ENCODE measurements at regions not wholly inside any gene's neighbourhood (a gene's known extent, or its start where the extent isn't known, plus 50 kb on each side); places are given as distances from the start of the nearest gene placed in this dataset.
"Not testable (repeated sequence)": the region's sequence is repeated elsewhere in the genome, so short reads cannot be mapped to it uniquely, and the experiment has no call there.

- no peak for DNase-seq (ENCODE audit: low spot score in 2 of 2)
- H3K27me3 Mint-ChIP-seq = peaks cover 76% of the 10 kb centered on the region
- H3K9me3 Mint-ChIP-seq = no peaks in the 10 kb centered on the region
- no peaks in the 10 kb centered on the region for H3K36me3 Mint-ChIP-seq (ENCODE audit: insufficient read depth)
- H3K4me1 Mint-ChIP-seq = no peaks in the 10 kb centered on the region
- no peak overlapping the region for H3K27ac Mint-ChIP-seq (ENCODE audit: low read depth)
- H3K4me3 Mint-ChIP-seq = no peak overlapping the region
- no peak for ATAC-seq (replicated peaks; ENCODE audit: extremely low read depth, poor library complexity, severe bottlenecking)
Observed at GRCh38 chr13:110984381-110984780, 69.5 kb upstream of the ANKRD10 start.

GRCh38 chr13:110983241-110983640, 68.4 kb upstream of the ANKRD10 start:
- no peaks in the 10 kb centered on the region for H3K36me3 Mint-ChIP-seq (ENCODE audit: insufficient read depth)
- no peaks in the 10 kb centered on the region for H3K4me1 Mint-ChIP-seq
- peaks cover 76% of the 10 kb centered on the region for H3K27me3 Mint-ChIP-seq
- no peak overlapping the region for H3K27ac Mint-ChIP-seq (ENCODE audit: low read depth)
- no peaks in the 10 kb centered on the region for H3K9me3 Mint-ChIP-seq
- ATAC-seq (replicated peaks; ENCODE audit: extremely low read depth, poor library complexity, severe bottlenecking) (no peak), DNase-seq (ENCODE audit: low spot score in 2 of 2) (no peak)
- no peak overlapping the region for H3K4me3 Mint-ChIP-seq

GRCh38 chr13:110981379-110981778, 66.5 kb upstream of the ANKRD10 start:
- Mint-ChIP-seq H3K27me3 (peaks cover 68% of the 10 kb centered on the region), H3K27ac (ENCODE audit: low read depth) (no peak overlapping the region), H3K36me3 (ENCODE audit: insufficient read depth) (no peaks in the 10 kb centered on the region), H3K4me3 (no peak overlapping the region), H3K4me1 (no peaks in the 10 kb centered on the region), H3K9me3 (no peaks in the 10 kb centered on the region)
- ATAC-seq (replicated peaks; ENCODE audit: extremely low read depth, poor library complexity, severe bottlenecking) (no peak), DNase-seq (ENCODE audit: low spot score in 2 of 2) (no peak)

GRCh38 chr13:110980921-110981320, 66.1 kb upstream of the ANKRD10 start:
- DNase-seq (ENCODE audit: low spot score in 2 of 2) (no peak), ATAC-seq (replicated peaks; ENCODE audit: extremely low read depth, poor library complexity, severe bottlenecking) (no peak)
- Mint-ChIP-seq H3K36me3 (ENCODE audit: insufficient read depth) (no peaks in the 10 kb centered on the region), H3K4me1 (no peaks in the 10 kb centered on the region), H3K4me3 (no peak overlapping the region), H3K27ac (ENCODE audit: low read depth) (no peak overlapping the region), H3K9me3 (no peaks in the 10 kb centered on the region), H3K27me3 (peaks cover 63% of the 10 kb centered on the region)

- H3K9me3 Mint-ChIP-seq; H3K4me1 Mint-ChIP-seq; H3K27ac Mint-ChIP-seq (ENCODE audit: low read depth); H3K4me3 Mint-ChIP-seq; ATAC-seq (replicated peaks; ENCODE audit: extremely low read depth, poor library complexity, severe bottlenecking); H3K36me3 Mint-ChIP-seq (ENCODE audit: insufficient read depth); DNase-seq (ENCODE audit: low spot score in 2 of 2): not testable (repeated sequence)
- H3K27me3 Mint-ChIP-seq = peaks cover 46% of the 10 kb centered on the region
Observed at GRCh38 chr13:110979149-110979548, 64.3 kb upstream of the ANKRD10 start.

- no peak overlapping the region for H3K4me3 Mint-ChIP-seq
- peaks cover 42% of the 10 kb centered on the region for H3K27me3 Mint-ChIP-seq
- no peaks in the 10 kb centered on the region for H3K9me3 Mint-ChIP-seq
- no peak for ATAC-seq (replicated peaks; ENCODE audit: extremely low read depth, poor library complexity, severe bottlenecking)
- DNase-seq (ENCODE audit: low spot score in 2 of 2) = no peak
- H3K36me3 Mint-ChIP-seq (ENCODE audit: insufficient read depth) = no peaks in the 10 kb centered on the region
- no peak overlapping the region for H3K27ac Mint-ChIP-seq (ENCODE audit: low read depth)
- H3K4me1 Mint-ChIP-seq = no peaks in the 10 kb centered on the region
Observed at GRCh38 chr13:110978390-110978789, 63.5 kb upstream of the ANKRD10 start.

- ATAC-seq (replicated peaks; ENCODE audit: extremely low read depth, poor library complexity, severe bottlenecking) (no peak), DNase-seq (ENCODE audit: low spot score in 2 of 2) (no peak)
- Mint-ChIP-seq H3K27ac (ENCODE audit: low read depth) (no peak overlapping the region), H3K4me1 (no peaks in the 10 kb centered on the region), H3K27me3 (peaks cover 50% of the 10 kb centered on the region), H3K4me3 (no peak overlapping the region), H3K36me3 (ENCODE audit: insufficient read depth) (no peaks in the 10 kb centered on the region), H3K9me3 (no peaks in the 10 kb centered on the region)
Observed at GRCh38 chr13:110976785-110977184, 61.9 kb upstream of the ANKRD10 start.

GRCh38 chr13:110973007-110973700, 58.3 kb upstream of the ANKRD10 start:
- H3K36me3 Mint-ChIP-seq (ENCODE audit: insufficient read depth) = no peaks in the 10 kb centered on the region
- no peaks in the 10 kb centered on the region for H3K4me1 Mint-ChIP-seq
- H3K27me3 Mint-ChIP-seq = peaks cover 47% of the 10 kb centered on the region
- H3K27ac Mint-ChIP-seq (ENCODE audit: low read depth) = no peak overlapping the region
- DNase-seq (ENCODE audit: low spot score in 2 of 2) (no peak), ATAC-seq (replicated peaks; ENCODE audit: extremely low read depth, poor library complexity, severe bottlenecking) (no peak)
- no peaks in the 10 kb centered on the region for H3K9me3 Mint-ChIP-seq
- H3K4me3 Mint-ChIP-seq = no peak overlapping the region

GRCh38 chr13:110971486-110971885, 56.6 kb upstream of the ANKRD10 start:
- Mint-ChIP-seq H3K36me3 (ENCODE audit: insufficient read depth) (no peaks in the 10 kb centered on the region), H3K4me3 (no peak overlapping the region), H3K4me1 (no peaks in the 10 kb centered on the region), H3K9me3 (peaks cover 5% of the 10 kb centered on the region), H3K27ac (ENCODE audit: low read depth) (no peak overlapping the region), H3K27me3 (peaks cover 51% of the 10 kb centered on the region)
- DNase-seq (ENCODE audit: low spot score in 2 of 2) (no peak), ATAC-seq (replicated peaks; ENCODE audit: extremely low read depth, poor library complexity, severe bottlenecking) (no peak)

GRCh38 chr13:110967156-110967855, 52.4 kb upstream of the ANKRD10 start:
- Mint-ChIP-seq H3K9me3 (peaks cover 12% of the 10 kb centered on the region), H3K27me3 (peaks cover 44% of the 10 kb centered on the region)
- H3K4me3 Mint-ChIP-seq; H3K27ac Mint-ChIP-seq (ENCODE audit: low read depth); H3K36me3 Mint-ChIP-seq (ENCODE audit: insufficient read depth); H3K4me1 Mint-ChIP-seq; ATAC-seq (replicated peaks; ENCODE audit: extremely low read depth, poor library complexity, severe bottlenecking); DNase-seq (ENCODE audit: low spot score in 2 of 2): not testable (repeated sequence)

GRCh38 chr13:110965755-110966134, 50.9 kb upstream of the ANKRD10 start:
- H3K27me3 Mint-ChIP-seq = peaks cover 31% of the 10 kb centered on the region
- ATAC-seq (replicated peaks; ENCODE audit: extremely low read depth, poor library complexity, severe bottlenecking) (no peak), DNase-seq (ENCODE audit: low spot score in 2 of 2) (no peak)
- peaks cover 12% of the 10 kb centered on the region for H3K9me3 Mint-ChIP-seq
- no peaks in the 10 kb centered on the region for H3K36me3 Mint-ChIP-seq (ENCODE audit: insufficient read depth)
- H3K27ac Mint-ChIP-seq (ENCODE audit: low read depth) = no peak overlapping the region
- H3K4me1 Mint-ChIP-seq = no peaks in the 10 kb centered on the region
- no peak overlapping the region for H3K4me3 Mint-ChIP-seq

- no peak overlapping the region for H3K27ac Mint-ChIP-seq (ENCODE audit: low read depth)
Observed at GRCh38 chr13:110965038-110965754, 50.3 kb upstream of the ANKRD10 start.

More at GRCh38 chr13:110965038-110965754, 50.3 kb upstream of the ANKRD10 start:
- Mint-ChIP-seq H3K4me3 (no peak overlapping the region), H3K36me3 (ENCODE audit: insufficient read depth) (no peaks in the 10 kb centered on the region), H3K4me1 (no peaks in the 10 kb centered on the region), H3K9me3 (peaks cover 12% of the 10 kb centered on the region), H3K27me3 (peaks cover 25% of the 10 kb centered on the region)
- DNase-seq (ENCODE audit: low spot score in 2 of 2) (no peak), ATAC-seq (replicated peaks; ENCODE audit: extremely low read depth, poor library complexity, severe bottlenecking) (no peak)

Data from central memory CD8-positive, alpha-beta T cell (primary cell).